ENCODE measurements at regions not wholly inside any gene's neighbourhood (a gene's known extent, or its start where the extent isn't known, plus 50 kb on each side); places are given as distances from the start of the nearest gene placed in this dataset.

- Histone ChIP-seq H3K4me3 (ENCODE audit: low read length) (no peak overlapping the region), H3K27me3 (ENCODE audit: control insufficient read depth, insufficient read depth, low read length) (no peaks in the 10 kb centered on the region)
Observed at GRCh38 chr13:27372896-27373295, 51.5 kb upstream of the GTF3A start.

DNA sequence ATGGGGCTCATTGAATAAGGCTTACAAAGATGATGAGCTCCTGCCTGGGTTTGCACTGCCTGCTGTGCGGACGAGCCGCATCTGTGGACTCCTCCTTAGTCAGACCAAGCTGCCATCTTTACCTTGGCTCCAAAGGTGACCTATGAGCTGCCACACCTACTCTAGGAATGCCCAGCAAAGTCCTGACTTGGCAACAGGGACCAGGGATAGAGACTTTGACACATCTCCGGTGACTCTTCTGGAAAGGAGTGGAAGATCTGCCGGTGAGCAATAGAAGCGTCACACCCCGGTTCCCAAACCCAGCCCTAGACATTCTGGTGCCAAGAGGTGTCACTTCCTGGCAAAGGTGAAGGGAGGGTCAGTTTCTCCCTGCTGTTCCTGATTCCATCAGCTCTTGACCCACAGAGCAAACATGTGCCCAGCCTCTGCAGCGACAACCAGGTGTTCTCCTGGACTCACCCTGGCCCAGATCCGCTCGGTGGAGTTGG lies 50.2 kb upstream of the GTF3A start:
- no peak overlapping the region for H3K9ac ChIP-seq (ENCODE audit: low read length)
- no peaks in the 10 kb centered on the region for H3K4me1 ChIP-seq (ENCODE audit: control insufficient read depth, insufficient read depth, low read length)
- H3K36me3 ChIP-seq (ENCODE audit: control insufficient read depth, insufficient read depth, low read length): no peaks in the 10 kb centered on the region
- no peak overlapping the region for H3K27ac ChIP-seq (ENCODE audit: low read depth, low read length)
- H3K4me3 ChIP-seq (ENCODE audit: low read length): no peak overlapping the region
- no peaks in the 10 kb centered on the region for H3K27me3 ChIP-seq (ENCODE audit: control insufficient read depth, insufficient read depth, low read length)

More at GRCh38 chr13:27372896-27373295, 51.5 kb upstream of the GTF3A start:
- Histone ChIP-seq H3K27ac (ENCODE audit: low read depth, low read length) (no peak overlapping the region), H3K36me3 (ENCODE audit: control insufficient read depth, insufficient read depth, low read length) (no peaks in the 10 kb centered on the region), H3K4me1 (ENCODE audit: control insufficient read depth, insufficient read depth, low read length) (no peaks in the 10 kb centered on the region), H3K9ac (ENCODE audit: low read length) (no peak overlapping the region)

All from rectal smooth muscle tissue (tissue), 1 donor.